Fibroblast of peridontal ligament (primary cell): ENCODE measurements at regions not wholly inside any gene's neighbourhood (a gene's known extent, or its start where the extent isn't known, plus 50 kb on each side); places are given as distances from the start of the nearest gene placed in this dataset.

Experiments
- DNase-seq: peaks from one replicate; pipeline ENCODE4 v3.0.0-alpha.2; 2010; ENCODE audit errors: extremely low read depth

- peak; percentile 53 for DNase-seq
Measured at GRCh38 chr4:14771504-14772175, 230.6 kb upstream of the CPEB2 start.

GRCh38 chr4:14772388-14772787, 229.9 kb upstream of the CPEB2 start:
- DNase-seq = no peak

GRCh38 chr4:14783011-14783877, 219.0 kb upstream of the CPEB2 start:
- DNase-seq = peak; percentile 64

GRCh38 chr4:14787221-14787620, 215.1 kb upstream of the CPEB2 start:
- no peak for DNase-seq

GRCh38 chr4:14787894-14788293, 214.4 kb upstream of the CPEB2 start:
- DNase-seq = no peak

- no peak for DNase-seq
Measured at GRCh38 chr4:14790494-14790893, 211.8 kb upstream of the CPEB2 start.

GRCh38 chr4:14792702-14793227, 209.5 kb upstream of the CPEB2 start:
- DNase-seq = no peak

- no peak for DNase-seq
Measured at GRCh38 chr4:14800977-14801376, 201.3 kb upstream of the CPEB2 start.

GRCh38 chr4:14802596-14802995, 199.7 kb upstream of the CPEB2 start:
- DNase-seq = no peak

GRCh38 chr4:14807856-14808255, 194.4 kb upstream of the CPEB2 start:
- DNase-seq = no peak

GRCh38 chr4:14809203-14809602, 193.1 kb upstream of the CPEB2 start:
- DNase-seq = no peak

GRCh38 chr4:14810121-14810520, 192.2 kb upstream of the CPEB2 start:
- DNase-seq = no peak

- peak; percentile 16 for DNase-seq
Measured at GRCh38 chr4:14810568-14810967, 191.7 kb upstream of the CPEB2 start.

- no peak for DNase-seq
Measured at GRCh38 chr4:14812101-14812500, 190.2 kb upstream of the CPEB2 start.

- no peak for DNase-seq
Measured at GRCh38 chr4:14816623-14817261, 185.5 kb upstream of the CPEB2 start.

GRCh38 chr4:14824189-14824588, 178.1 kb upstream of the CPEB2 start:
- DNase-seq = no peak

GRCh38 chr4:14827111-14827510, 175.2 kb upstream of the CPEB2 start:
- peak; percentile 19 for DNase-seq

- DNase-seq = no peak
Measured at GRCh38 chr4:14829795-14830194, 172.5 kb upstream of the CPEB2 start.

GRCh38 chr4:14831416-14831815, 170.9 kb upstream of the CPEB2 start:
- peak; percentile 6 for DNase-seq

- no peak for DNase-seq
Measured at GRCh38 chr4:14833053-14833452, 169.2 kb upstream of the CPEB2 start.

- no peak for DNase-seq
Measured at GRCh38 chr4:14834382-14834781, 167.9 kb upstream of the CPEB2 start.

- DNase-seq = no peak
Measured at GRCh38 chr4:14835288-14835687, 167.0 kb upstream of the CPEB2 start.
